ENCODE measurements at regions not wholly inside any gene's neighbourhood (a gene's known extent, or its start where the extent isn't known, plus 50 kb on each side); places are given as distances from the start of the nearest gene placed in this dataset.

DNA sequence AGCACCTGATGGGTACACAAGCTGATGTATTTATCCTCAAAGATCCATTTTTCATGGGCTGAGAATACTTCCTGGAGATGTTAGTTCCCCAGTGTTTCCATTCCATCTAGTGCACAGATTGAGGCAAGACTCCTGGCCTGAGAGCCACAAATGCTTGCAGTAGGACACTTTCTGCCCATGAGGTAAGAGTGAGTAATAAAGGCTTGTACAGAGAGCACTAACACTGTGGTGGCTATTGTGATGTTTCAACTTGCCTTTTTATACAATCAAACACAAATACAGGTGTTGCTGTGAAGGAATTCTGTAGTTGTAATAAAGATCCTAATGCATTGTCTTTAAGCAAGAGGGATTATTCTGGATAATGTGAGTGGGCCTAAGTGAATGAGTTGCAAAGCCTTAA lies 186.1 kb upstream of the ADAMTS5 start:
- no peaks in the 10 kb centered on the region for H3K9me3 ChIP-seq (ENCODE audit: low read depth)
- no peaks in the 10 kb centered on the region for H3K36me3 ChIP-seq
- no peak overlapping the region for H3K27ac ChIP-seq
- H3K27me3 ChIP-seq = no peaks in the 10 kb centered on the region
- H3K4me3 ChIP-seq = no peak overlapping the region
- TF ChIP-seq, protein P1, sequence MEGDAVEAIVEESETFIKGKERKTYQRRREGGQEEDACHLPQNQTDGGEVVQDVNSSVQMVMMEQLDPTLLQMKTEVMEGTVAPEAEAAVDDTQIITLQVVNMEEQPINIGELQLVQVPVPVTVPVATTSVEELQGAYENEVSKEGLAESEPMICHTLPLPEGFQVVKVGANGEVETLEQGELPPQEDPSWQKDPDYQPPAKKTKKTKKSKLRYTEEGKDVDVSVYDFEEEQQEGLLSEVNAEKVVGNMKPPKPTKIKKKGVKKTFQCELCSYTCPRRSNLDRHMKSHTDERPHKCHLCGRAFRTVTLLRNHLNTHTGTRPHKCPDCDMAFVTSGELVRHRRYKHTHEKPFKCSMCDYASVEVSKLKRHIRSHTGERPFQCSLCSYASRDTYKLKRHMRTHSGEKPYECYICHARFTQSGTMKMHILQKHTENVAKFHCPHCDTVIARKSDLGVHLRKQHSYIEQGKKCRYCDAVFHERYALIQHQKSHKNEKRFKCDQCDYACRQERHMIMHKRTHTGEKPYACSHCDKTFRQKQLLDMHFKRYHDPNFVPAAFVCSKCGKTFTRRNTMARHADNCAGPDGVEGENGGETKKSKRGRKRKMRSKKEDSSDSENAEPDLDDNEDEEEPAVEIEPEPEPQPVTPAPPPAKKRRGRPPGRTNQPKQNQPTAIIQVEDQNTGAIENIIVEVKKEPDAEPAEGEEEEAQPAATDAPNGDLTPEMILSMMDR (IDR thresholded peaks at IDR 0.05; ENCODE audit: low read depth, low read length) = no peak
- no peak for DNase-seq (ENCODE audit: low read depth in 1 of 2, low spot score in 1 of 2)
- H3K4me1 ChIP-seq (ENCODE audit: low read depth) = no peaks in the 10 kb centered on the region

DNA sequence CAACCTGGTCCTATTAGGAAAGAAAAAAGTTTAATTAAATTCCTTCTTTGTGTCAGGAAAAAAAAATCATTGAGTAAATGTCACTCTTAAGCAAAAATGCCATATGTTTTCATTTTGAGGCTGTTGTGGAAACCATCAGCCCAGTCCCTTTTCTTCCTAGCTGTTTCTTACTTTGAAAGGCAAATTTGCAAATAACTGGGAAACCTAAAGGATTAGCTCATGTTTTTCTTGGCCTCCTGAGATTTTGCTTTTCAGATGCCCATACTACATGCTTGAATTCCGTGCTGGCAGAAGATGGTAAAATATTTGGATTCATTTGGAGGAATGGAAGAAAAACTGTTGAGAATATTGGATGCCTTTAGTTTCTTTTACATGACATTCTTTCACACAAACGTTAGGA lies 182.1 kb upstream of the ADAMTS5 start:
- no peak for DNase-seq (ENCODE audit: low read depth in 1 of 2, low spot score in 1 of 2)
- Histone ChIP-seq H3K4me3 (no peak overlapping the region), H3K9me3 (ENCODE audit: low read depth) (no peaks in the 10 kb centered on the region), H3K27me3 (no peaks in the 10 kb centered on the region), H3K36me3 (no peaks in the 10 kb centered on the region), H3K4me1 (ENCODE audit: low read depth) (peaks cover 20% of the 10 kb centered on the region), H3K27ac (no peak overlapping the region)
- TF ChIP-seq, protein P1 (IDR thresholded peaks at IDR 0.05; ENCODE audit: low read depth, low read length) = no peak

DNA sequence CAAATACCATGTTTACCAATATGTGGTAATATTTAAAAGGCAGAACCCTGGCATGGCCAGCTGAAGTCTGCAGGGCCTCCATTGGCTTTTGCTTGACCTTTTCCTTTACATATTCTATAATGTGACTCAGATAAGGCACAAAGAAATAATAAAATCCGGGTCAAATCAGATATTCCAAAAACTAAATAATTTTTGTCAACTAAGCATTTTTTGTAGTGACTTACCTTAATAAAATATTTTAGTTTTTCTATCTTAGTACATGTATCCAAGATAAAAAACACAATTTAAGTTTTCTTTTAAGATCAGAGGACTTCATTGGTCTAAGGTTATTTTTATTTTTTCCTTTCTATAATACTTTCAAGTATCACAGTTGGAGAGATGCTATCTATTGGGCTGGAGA lies 179.4 kb upstream of the ADAMTS5 start:
- no peaks in the 10 kb centered on the region for H3K9me3 ChIP-seq (ENCODE audit: low read depth)
- peaks cover 20% of the 10 kb centered on the region for H3K4me1 ChIP-seq (ENCODE audit: low read depth)
- no peaks in the 10 kb centered on the region for H3K36me3 ChIP-seq
- no peak overlapping the region for H3K4me3 ChIP-seq
- TF ChIP-seq, protein P1 (IDR thresholded peaks at IDR 0.05; ENCODE audit: low read depth, low read length) = no peak
- no peak overlapping the region for H3K27ac ChIP-seq
- no peak for DNase-seq (ENCODE audit: low read depth in 1 of 2, low spot score in 1 of 2)
- H3K27me3 ChIP-seq = no peaks in the 10 kb centered on the region

DNA sequence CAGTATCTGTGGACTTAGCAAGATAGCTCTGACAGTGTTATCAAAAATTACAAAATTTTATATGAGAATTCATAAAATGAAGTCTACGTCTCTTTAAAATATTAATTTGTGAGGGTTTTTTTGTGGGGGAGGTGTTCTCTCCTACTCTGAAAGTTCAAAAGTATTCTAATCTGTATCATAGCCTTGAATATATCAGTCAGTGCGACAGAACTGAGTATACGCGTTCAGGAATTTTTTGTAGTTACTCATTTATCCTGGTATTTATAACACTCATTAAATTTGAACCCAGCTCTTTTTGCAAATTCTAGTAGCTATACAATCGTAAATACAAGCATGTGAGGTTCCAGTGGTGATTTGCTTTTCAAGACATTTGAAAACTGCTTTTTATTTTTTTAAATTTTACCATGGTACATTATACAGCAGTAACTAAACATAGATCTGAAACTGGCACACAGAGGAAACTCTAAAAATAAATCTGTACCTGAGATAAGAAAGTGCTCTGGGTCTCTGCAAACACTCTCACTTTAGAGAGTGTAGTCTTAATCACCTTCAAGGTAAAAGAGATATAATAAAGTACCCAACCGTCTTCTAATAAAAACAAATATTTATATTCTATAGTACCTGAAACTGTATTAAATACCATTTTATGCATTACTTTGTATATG lies 178.4 kb upstream of the ADAMTS5 start:
- H3K27ac ChIP-seq = peak overlapping the region; percentile 19
- H3K4me3 ChIP-seq = no peak overlapping the region
- H3K9me3 ChIP-seq (ENCODE audit: low read depth) = no peaks in the 10 kb centered on the region
- no peaks in the 10 kb centered on the region for H3K27me3 ChIP-seq
- H3K36me3 ChIP-seq = no peaks in the 10 kb centered on the region
- TF ChIP-seq, protein P1 (IDR thresholded peaks at IDR 0.05; ENCODE audit: low read depth, low read length) = no peak
- DNase-seq (ENCODE audit: low read depth in 1 of 2, low spot score in 1 of 2) = no peak
- peaks cover 20% of the 10 kb centered on the region for H3K4me1 ChIP-seq (ENCODE audit: low read depth)

DNA sequence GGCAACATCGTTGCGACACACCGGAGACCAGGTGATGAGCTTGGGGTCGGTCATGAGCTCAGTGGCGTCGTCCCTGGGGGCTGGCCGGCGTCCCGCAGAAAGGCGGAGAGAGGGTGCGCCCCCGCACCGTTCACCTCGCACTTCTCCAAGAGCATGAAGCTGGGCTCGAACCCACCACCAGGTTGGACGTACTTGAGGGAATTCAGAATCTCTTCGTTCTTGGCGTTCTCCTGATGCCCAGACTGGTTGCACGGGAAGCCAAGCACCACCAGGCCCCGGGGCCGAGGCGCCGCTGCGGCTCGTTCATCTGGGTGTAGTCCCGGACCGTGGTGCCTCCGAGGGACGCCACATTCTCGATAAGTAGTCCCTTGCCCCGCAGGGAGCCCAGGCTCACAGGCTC lies 176.6 kb upstream of the ADAMTS5 start:
- Histone ChIP-seq H3K27ac (no peak overlapping the region), H3K9me3 (ENCODE audit: low read depth) (no peaks in the 10 kb centered on the region), H3K4me1 (ENCODE audit: low read depth) (peaks cover 20% of the 10 kb centered on the region), H3K4me3 (no peak overlapping the region), H3K27me3 (no peaks in the 10 kb centered on the region), H3K36me3 (no peaks in the 10 kb centered on the region)
- no peak for DNase-seq (ENCODE audit: low read depth in 1 of 2, low spot score in 1 of 2)
- TF ChIP-seq, protein P1 (IDR thresholded peaks at IDR 0.05; ENCODE audit: low read depth, low read length) = no peak
